HEK293T (cell line): ENCODE measurements at regions not wholly inside any gene's neighbourhood (a gene's known extent, or its start where the extent isn't known, plus 50 kb on each side); places are given as distances from the start of the nearest gene placed in this dataset.

Experiments
- ARNT ChIP-seq: fragments of 450-650 bp; IDR thresholded peaks from 2 replicates; pipeline ENCODE4 v1.6.1; 2017; ENCODE audit warnings: mild to moderate bottlenecking
- BHLHE40 ChIP-seq: fragments of 450-650 bp; IDR thresholded peaks from 2 replicates; pipeline ENCODE4 v1.6.1; 2016; ENCODE audit warnings: mild to moderate bottlenecking, moderate library complexity, borderline replicate concordance
- ELF4 ChIP-seq: fragments of 450-650 bp; IDR thresholded peaks from 2 replicates; pipeline ENCODE4 v1.6.1; 2017; ENCODE audit warnings: antibody characterized with exemption
- FOXA1 ChIP-seq: fragments of 450-650 bp; IDR thresholded peaks from 2 replicates; pipeline ENCODE4 v1.6.1; 2016; ENCODE audit warnings: mild to moderate bottlenecking
- FOXK2 ChIP-seq: fragments of 450-650 bp; IDR thresholded peaks from 2 replicates; pipeline ENCODE4 v1.6.1; 2016; ENCODE audit warnings: mild to moderate bottlenecking
- FOXM1 ChIP-seq: fragments of 450-650 bp; IDR thresholded peaks from 2 replicates; pipeline ENCODE4 v1.6.1; 2017; ENCODE audit warnings: mild to moderate bottlenecking, borderline replicate concordance
- HDGF ChIP-seq: fragments of 450-650 bp; IDR thresholded peaks from 2 replicates; pipeline ENCODE4 v1.6.1; 2017; ENCODE audit warnings: antibody characterized with exemption, borderline replicate concordance
- L3MBTL2 ChIP-seq: fragments of 450-650 bp; conservative IDR thresholded peaks from 2 replicates; pipeline ENCODE4 v1.6.1; 2016; ENCODE audit warnings: mild to moderate bottlenecking
- LEF1 ChIP-seq: fragments of 450-650 bp; IDR thresholded peaks from 2 replicates; pipeline ENCODE4 v1.6.1; 2017; ENCODE audit warnings: mild to moderate bottlenecking, borderline replicate concordance
- SP1 ChIP-seq: fragments of 450-650 bp; IDR thresholded peaks from 2 replicates; pipeline ENCODE4 v1.6.1; 2017
- SUZ12 ChIP-seq: fragments of 450-650 bp; IDR thresholded peaks from 2 replicates; pipeline ENCODE4 v1.6.1; 2016; ENCODE audit warnings: mild to moderate bottlenecking
- TARDBP ChIP-seq: fragments of 450-650 bp; IDR thresholded peaks from 2 replicates; pipeline ENCODE4 v1.6.1; 2016
- ZNF384 ChIP-seq: fragments of 450-650 bp; IDR thresholded peaks from 2 replicates; pipeline ENCODE4 v1.6.1; 2016

GRCh38 chr16:52383119-52383518, 163.8 kb downstream of the TOX3 start:
- no peak for TF ChIP-seq SUZ12
- TF ChIP-seq SP1, result no peak
- no peak for TF ChIP-seq FOXA1
- no peak for TF ChIP-seq BHLHE40
- TF ChIP-seq ZNF384, result no peak
- TF ChIP-seq LEF1, result no peak
- TF ChIP-seq FOXK2, result no peak
- no peak for TF ChIP-seq HDGF
- TF ChIP-seq ELF4, result no peak
- TF ChIP-seq FOXM1, result no peak
- no peak for TF ChIP-seq TARDBP
- TF ChIP-seq L3MBTL2, result no peak
- no peak for TF ChIP-seq ARNT
